ENCODE measurements at regions not wholly inside any gene's neighbourhood (a gene's known extent, or its start where the extent isn't known, plus 50 kb on each side); places are given as distances from the start of the nearest gene placed in this dataset.

- WGBS (ENCODE audit: low lambda C conversion rate): 60% methylated on average over 17 of the region's 18 CpGs
- H3K4me2 ChIP-seq: no peak overlapping the region
- POLR2A ChIA-PET: no interaction called here
Observed at GRCh38 chr2:105645031-105645937, 99.4 kb upstream of the NCK2 start.

More at GRCh38 chr2:105645031-105645937, 99.4 kb upstream of the NCK2 start:
- no peak for TF ChIP-seq CHD2 (IDR thresholded peaks at IDR 0.05; ENCODE audit: low read length, partially characterized antibody)
- no peak for TF ChIP-seq FOXM1 (IDR thresholded peaks at IDR 0.05; ENCODE audit: low read depth)
- TF ChIP-seq, protein P1, sequence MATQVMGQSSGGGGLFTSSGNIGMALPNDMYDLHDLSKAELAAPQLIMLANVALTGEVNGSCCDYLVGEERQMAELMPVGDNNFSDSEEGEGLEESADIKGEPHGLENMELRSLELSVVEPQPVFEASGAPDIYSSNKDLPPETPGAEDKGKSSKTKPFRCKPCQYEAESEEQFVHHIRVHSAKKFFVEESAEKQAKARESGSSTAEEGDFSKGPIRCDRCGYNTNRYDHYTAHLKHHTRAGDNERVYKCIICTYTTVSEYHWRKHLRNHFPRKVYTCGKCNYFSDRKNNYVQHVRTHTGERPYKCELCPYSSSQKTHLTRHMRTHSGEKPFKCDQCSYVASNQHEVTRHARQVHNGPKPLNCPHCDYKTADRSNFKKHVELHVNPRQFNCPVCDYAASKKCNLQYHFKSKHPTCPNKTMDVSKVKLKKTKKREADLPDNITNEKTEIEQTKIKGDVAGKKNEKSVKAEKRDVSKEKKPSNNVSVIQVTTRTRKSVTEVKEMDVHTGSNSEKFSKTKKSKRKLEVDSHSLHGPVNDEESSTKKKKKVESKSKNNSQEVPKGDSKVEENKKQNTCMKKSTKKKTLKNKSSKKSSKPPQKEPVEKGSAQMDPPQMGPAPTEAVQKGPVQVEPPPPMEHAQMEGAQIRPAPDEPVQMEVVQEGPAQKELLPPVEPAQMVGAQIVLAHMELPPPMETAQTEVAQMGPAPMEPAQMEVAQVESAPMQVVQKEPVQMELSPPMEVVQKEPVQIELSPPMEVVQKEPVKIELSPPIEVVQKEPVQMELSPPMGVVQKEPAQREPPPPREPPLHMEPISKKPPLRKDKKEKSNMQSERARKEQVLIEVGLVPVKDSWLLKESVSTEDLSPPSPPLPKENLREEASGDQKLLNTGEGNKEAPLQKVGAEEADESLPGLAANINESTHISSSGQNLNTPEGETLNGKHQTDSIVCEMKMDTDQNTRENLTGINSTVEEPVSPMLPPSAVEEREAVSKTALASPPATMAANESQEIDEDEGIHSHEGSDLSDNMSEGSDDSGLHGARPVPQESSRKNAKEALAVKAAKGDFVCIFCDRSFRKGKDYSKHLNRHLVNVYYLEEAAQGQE (IDR thresholded peaks at IDR 0.05; ENCODE audit: low read depth, low read length): no peak
- TF ChIP-seq RCOR1 (IDR thresholded peaks at IDR 0.05; ENCODE audit: low read length): no peak
- no peak for TF ChIP-seq IRF3 (IDR thresholded peaks at IDR 0.05; ENCODE audit: low read depth, low read length)
- TF ChIP-seq FOSL2 (IDR thresholded peaks at IDR 0.05; ENCODE audit: borderline replicate concordance, low read depth): no peak
- no peak for TF ChIP-seq RAD21 (IDR thresholded peaks at IDR 0.05; ENCODE audit: low read length)
- no peak for TF ChIP-seq RFX5 (IDR thresholded peaks at IDR 0.05; ENCODE audit: low read length)
- TF ChIP-seq EZH2phosphoT487 (IDR thresholded peaks at IDR 0.05; ENCODE audit: borderline replicate concordance, low read depth): no peak
- TF ChIP-seq CTCF (IDR thresholded peaks at IDR 0.05): no peak
- TF ChIP-seq USF2 (IDR thresholded peaks at IDR 0.05; ENCODE audit: borderline replicate concordance, low read depth, low read length): no peak
- TF ChIP-seq NFIC (IDR thresholded peaks at IDR 0.05; ENCODE audit: borderline replicate concordance): no peak
- TF ChIP-seq MEF2A (IDR thresholded peaks at IDR 0.05; ENCODE audit: borderline replicate concordance, low read depth): no peak
- no peak for TF ChIP-seq SMC3 (IDR thresholded peaks at IDR 0.05; ENCODE audit: low read depth, low read length)
- no peak for TF ChIP-seq USF1 (IDR thresholded peaks at IDR 0.05; ENCODE audit: borderline replicate concordance, low read depth)
- no peak for TF ChIP-seq GABPA (IDR thresholded peaks at IDR 0.05; ENCODE audit: low read depth)
- TF ChIP-seq, protein P2, sequence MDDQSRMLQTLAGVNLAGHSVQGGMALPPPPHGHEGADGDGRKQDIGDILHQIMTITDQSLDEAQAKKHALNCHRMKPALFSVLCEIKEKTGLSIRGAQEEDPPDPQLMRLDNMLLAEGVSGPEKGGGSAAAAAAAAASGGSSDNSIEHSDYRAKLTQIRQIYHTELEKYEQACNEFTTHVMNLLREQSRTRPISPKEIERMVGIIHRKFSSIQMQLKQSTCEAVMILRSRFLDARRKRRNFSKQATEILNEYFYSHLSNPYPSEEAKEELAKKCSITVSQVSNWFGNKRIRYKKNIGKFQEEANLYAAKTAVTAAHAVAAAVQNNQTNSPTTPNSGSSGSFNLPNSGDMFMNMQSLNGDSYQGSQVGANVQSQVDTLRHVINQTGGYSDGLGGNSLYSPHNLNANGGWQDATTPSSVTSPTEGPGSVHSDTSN (IDR thresholded peaks at IDR 0.05): no peak
- H3K9me2 ChIP-seq: no peaks in the 10 kb centered on the region
- no peaks in the 10 kb centered on the region for H3F3A ChIP-seq (replicated peaks; ENCODE audit: insufficient read depth)
- peaks cover 0 to 11% of the 10 kb centered on the region in 2 experiments; a peak in 2 of 4 replicates for H3K4me1 ChIP-seq (ENCODE audit: control insufficient read depth in 1 of 2, insufficient read depth in 2 of 2, low read depth in 1 of 2, low read length in 1 of 2)
- CTCF ChIA-PET: no interaction called here
- H3K27ac ChIP-seq (ENCODE audit: low read depth in 2 of 2, low read length in 1 of 2): no peak overlapping the region
- no peak for DNase-seq
- no peaks in the 10 kb centered on the region for H3K79me2 ChIP-seq (ENCODE audit: insufficient read depth)
- no peak overlapping the region for H3K4me3 ChIP-seq (ENCODE audit: low read depth in 2 of 2, low read length in 1 of 2)
- H3K9ac ChIP-seq: no peak overlapping the region
- H3K36me3 ChIP-seq (replicated peaks in 1 of 2; ENCODE audit: control insufficient read depth in 1 of 2, insufficient read depth in 2 of 2, low read length in 1 of 2): no peaks in the 10 kb centered on the region
- H4K20me1 ChIP-seq (ENCODE audit: insufficient read depth): no peaks in the 10 kb centered on the region
- no peaks in the 10 kb centered on the region for H3K9me3 ChIP-seq
- H3K27me3 ChIP-seq (ENCODE audit: insufficient read depth): no peaks in the 10 kb centered on the region
- H2AFZ ChIP-seq (ENCODE audit: low read depth): no peak overlapping the region

Data from SK-N-SH (cell line).